Stimulated activated CD4-positive, alpha-beta T cell treated with anti-CD3 and anti-CD28 coated beads, Interleukin-4, amount 100 ng/mL, for 1 hour (primary cell): ENCODE measurements at regions not wholly inside any gene's neighbourhood (a gene's known extent, or its start where the extent isn't known, plus 50 kb on each side); places are given as distances from the start of the nearest gene placed in this dataset.
"Not testable (repeated sequence)": the region's sequence is repeated elsewhere in the genome, so short reads cannot be mapped to it uniquely, and the experiment has no call there.

Experiments
- DNase-seq: peaks from one replicate; pipeline ENCODE4 v3.0.0-alpha.2; 2020

GRCh38 chr12:46515829-46516228 lies 143.3 kb upstream of the SLC38A2 start:
- no peak for DNase-seq

- no peak for DNase-seq
Measured at GRCh38 chr12:46514886-46515285, 142.3 kb upstream of the SLC38A2 start.

GRCh38 chr12:46510257-46510656 lies 137.7 kb upstream of the SLC38A2 start:
- not testable (repeated sequence) for DNase-seq

GRCh38 chr12:46509135-46509534 lies 136.6 kb upstream of the SLC38A2 start:
- no peak for DNase-seq

GRCh38 chr12:46508651-46509050 lies 136.1 kb upstream of the SLC38A2 start:
- no peak for DNase-seq

GRCh38 chr12:46507766-46508165 lies 135.2 kb upstream of the SLC38A2 start:
- no peak for DNase-seq

- no peak for DNase-seq
Measured at GRCh38 chr12:46506961-46507360, 134.4 kb upstream of the SLC38A2 start.

GRCh38 chr12:46506198-46506597 lies 133.6 kb upstream of the SLC38A2 start:
- no peak for DNase-seq

- DNase-seq = no peak
Measured at GRCh38 chr12:46504494-46504893, 131.9 kb upstream of the SLC38A2 start.

- DNase-seq = no peak
Measured at GRCh38 chr12:46503637-46504175, 131.1 kb upstream of the SLC38A2 start.

GRCh38 chr12:46500673-46501072 lies 128.1 kb upstream of the SLC38A2 start:
- no peak for DNase-seq

GRCh38 chr12:46499901-46500300 lies 127.3 kb upstream of the SLC38A2 start:
- DNase-seq = no peak

- no peak for DNase-seq
Measured at GRCh38 chr12:46499226-46499625, 126.7 kb upstream of the SLC38A2 start.

GRCh38 chr12:46497739-46498138 lies 125.2 kb upstream of the SLC38A2 start:
- DNase-seq = no peak

- no peak for DNase-seq
Measured at GRCh38 chr12:46494424-46494823, 121.9 kb upstream of the SLC38A2 start.

- no peak for DNase-seq
Measured at GRCh38 chr12:46493834-46494181, 121.2 kb upstream of the SLC38A2 start.

- DNase-seq = no peak
Measured at GRCh38 chr12:46493150-46493833, 120.7 kb upstream of the SLC38A2 start.

- no peak for DNase-seq
Measured at GRCh38 chr12:46492471-46493085, 120.0 kb upstream of the SLC38A2 start.

- no peak for DNase-seq
Measured at GRCh38 chr12:46491548-46491947, 119.0 kb upstream of the SLC38A2 start.

GRCh38 chr12:46490635-46491034 lies 118.1 kb upstream of the SLC38A2 start:
- no peak for DNase-seq

GRCh38 chr12:46489951-46490388 lies 117.4 kb upstream of the SLC38A2 start:
- DNase-seq = no peak

- no peak for DNase-seq
Measured at GRCh38 chr12:46487567-46488131, 115.1 kb upstream of the SLC38A2 start.

- no peak for DNase-seq
Measured at GRCh38 chr12:46486588-46486987, 114.0 kb upstream of the SLC38A2 start.

- no peak for DNase-seq
Measured at GRCh38 chr12:46485853-46486252, 113.3 kb upstream of the SLC38A2 start.
